PC-9 (cell line): ENCODE measurements at regions not wholly inside any gene's neighbourhood (a gene's known extent, or its start where the extent isn't known, plus 50 kb on each side); places are given as distances from the start of the nearest gene placed in this dataset.

ENCODE experiments used
- BruUV-seq: library from RNA; stranded (reverse); fragments of 400-500 nt; replicated peaks from 2 replicates; lab custom pipeline; 2021; lab: Mats Ljungman, UMichigan
- CTCF ChIA-PET: fragments of 300-600 bp; sonication (Branson Sonifier 250); formaldehyde crosslinking; loops from one replicate; lab custom pipeline; 2022; ENCODE audit warnings: antibody characterized with exemption; lab: Charles Lee
- POLR2A ChIA-PET: fragments of 300-600 bp; sonication (Branson Sonifier 250); formaldehyde crosslinking; loops from one replicate; lab custom pipeline; 2022; ENCODE audit warnings: antibody characterized with exemption; ENCODE audit not compliant: unreplicated experiment; lab: Charles Lee
- DNase-seq, 2 experiments: peaks; one replicate each; pipeline versions ENCODE4 v3.0.0 to v3.0.0-alpha.2; 2015 to 2022; ENCODE audit warnings: mixed read lengths in 1 of 2
- H2AFZ ChIP-seq: fragments of 200-600 bp; sonication (generic); 2 replicates; pipeline ENCODE4 v1.8.1; 2017; ENCODE audit warnings: antibody characterized with exemption
- H3F3A ChIP-seq: fragments of 200-600 bp; sonication (generic); 2 replicates; pipeline ENCODE4 v1.8.1; 2017; ENCODE audit warnings: antibody characterized with exemption, mild to moderate bottlenecking, low read depth; ENCODE audit not compliant: insufficient read depth
- H3K27ac ChIP-seq: fragments of 200-600 bp; sonication (generic); 2 replicates; pipeline ENCODE4 v1.6.1; 2016; ENCODE audit warnings: mixed run types
- H3K27me3 ChIP-seq: fragments of 200-600 bp; sonication (generic); 2 replicates; pipeline ENCODE4 v1.6.1; 2016; ENCODE audit warnings: low read depth, mixed run types; ENCODE audit not compliant: insufficient read depth
- H3K36me3 ChIP-seq: fragments of 200-600 bp; sonication (generic); 2 replicates; pipeline ENCODE4 v1.6.1; 2016; ENCODE audit warnings: low read depth, mixed run types
- H3K4me1 ChIP-seq: fragments of 200-600 bp; sonication (generic); replicated peaks from 2 replicates; pipeline ENCODE4 v1.6.1; 2016; ENCODE audit warnings: mixed run types; ENCODE audit not compliant: insufficient read depth
- H3K4me2 ChIP-seq: fragments of 200-600 bp; sonication (generic); 2 replicates; pipeline ENCODE4 v1.6.1; 2017; ENCODE audit warnings: mixed run types
- H3K4me3 ChIP-seq: fragments of 200-600 bp; sonication (generic); 2 replicates; pipeline ENCODE4 v1.6.1; 2016; ENCODE audit warnings: mixed run types
- H3K79me2 ChIP-seq: fragments of 200-600 bp; sonication (generic); 2 replicates; pipeline ENCODE4 v1.6.1; 2017; ENCODE audit warnings: low read depth, mixed run types
- H3K9me2 ChIP-seq: fragments of 200-600 bp; sonication (generic); 2 replicates; pipeline ENCODE4 v1.8.1; 2017; ENCODE audit warnings: mild to moderate bottlenecking; ENCODE audit not compliant: insufficient read depth
- H3K9me3 ChIP-seq: fragments of 200-600 bp; sonication (generic); 2 replicates; pipeline ENCODE4 v1.8.1; 2016; ENCODE audit warnings: low read depth; ENCODE audit not compliant: insufficient read depth
- H4K20me1 ChIP-seq: fragments of 200-600 bp; sonication (generic); 2 replicates; pipeline ENCODE4 v1.8.1; 2017; ENCODE audit not compliant: insufficient read depth
- EZH2 ChIP-seq: fragments of 200-600 bp; sonication (generic); IDR thresholded peaks from 2 replicates; pipeline ENCODE4 v1.8.0; 2017; ENCODE audit warnings: antibody characterized with exemption, low read depth
- intact Hi-C: fragments of 100-400 bp; cut with micrococcal nuclease; formaldehyde crosslinking; loops from one replicate; pipeline ENCODE4 v1.10.0; 2022; ENCODE audit not compliant: unreplicated experiment
- TF ChIP-seq, protein P1 (sequence below): fragments of 200-600 bp; sonication (generic); conservative IDR thresholded peaks from 2 replicates; pipeline ENCODE4 v1.6.1; 2017; ENCODE audit warnings: mixed run types, antibody characterized with exemption, mild to moderate bottlenecking, moderate library complexity

DNA sequence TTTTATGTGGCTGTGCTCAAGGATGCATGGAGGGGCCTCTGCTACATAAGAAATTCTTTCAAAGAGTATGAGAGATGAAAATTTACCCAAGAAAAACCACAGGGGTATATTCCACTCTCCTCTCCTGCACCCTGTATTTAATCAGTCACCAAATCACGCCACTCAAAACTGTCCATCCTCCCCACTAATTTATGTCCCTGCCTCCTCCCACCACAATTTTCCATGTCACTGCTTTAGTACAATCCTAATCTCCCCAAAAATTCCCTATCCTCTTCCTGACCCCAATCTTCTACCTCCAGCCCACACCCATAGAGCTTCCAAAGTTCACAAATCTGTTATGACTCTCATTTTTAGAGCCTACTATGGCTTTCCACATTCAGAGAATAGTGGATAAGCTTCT lies 125.2 kb upstream of the CDH6 start:
- H3F3A ChIP-seq: no peaks in the 10 kb centered on the region
- no peak overlapping the region for H3K4me3 ChIP-seq
- H3K9me3 ChIP-seq: no peaks in the 10 kb centered on the region
- H3K27me3 ChIP-seq: no peaks in the 10 kb centered on the region
- intact Hi-C loops: no loop called here
- no peak for TF ChIP-seq EZH2
- H3K27ac ChIP-seq: no peak overlapping the region
- H3K4me2 ChIP-seq: no peak overlapping the region
- CTCF ChIA-PET: no interaction called here
- H3K9me2 ChIP-seq: no peaks in the 10 kb centered on the region
- H3K79me2 ChIP-seq: no peaks in the 10 kb centered on the region
- no peaks in the 10 kb centered on the region for H3K4me1 ChIP-seq
- no peak overlapping the region for H2AFZ ChIP-seq
- no peaks in the 10 kb centered on the region for H3K36me3 ChIP-seq
- no peaks in the 10 kb centered on the region; the same call in 1 of the 2 replicates for H4K20me1 ChIP-seq
- no TSS peak for BruUV-seq
- POLR2A ChIA-PET: no interaction called here
- DNase-seq: no peak

DNA sequence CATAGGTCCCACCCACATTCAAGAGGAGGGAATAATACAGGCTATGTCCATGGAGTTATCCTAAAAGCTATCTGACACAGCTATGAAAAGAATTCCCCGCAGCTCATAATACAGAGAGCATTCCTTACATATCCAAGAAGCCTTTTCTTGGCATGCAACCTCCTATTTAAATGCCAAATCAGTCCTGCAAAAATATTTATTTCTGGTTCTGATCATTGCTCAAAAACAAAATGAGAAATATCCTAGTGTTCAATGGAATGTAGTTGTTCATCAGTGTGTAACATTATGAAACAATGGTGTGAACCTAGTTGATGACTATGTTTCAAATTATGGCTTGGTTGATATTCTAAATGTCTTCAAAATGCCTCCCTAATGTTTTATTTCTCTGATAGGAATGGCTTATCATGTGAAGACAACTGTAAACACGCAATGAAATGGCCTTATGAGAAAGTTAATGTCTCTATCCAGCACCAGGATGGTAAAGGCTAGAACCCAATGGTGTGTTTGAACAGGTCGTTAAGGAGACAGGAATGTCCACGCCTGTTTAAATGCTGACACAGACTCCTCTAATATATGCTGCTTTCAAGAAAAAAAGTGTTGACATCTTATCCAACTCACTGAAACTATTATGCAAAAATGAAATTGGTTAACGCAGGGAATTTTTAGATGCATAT lies 126.7 kb upstream of the CDH6 start:
- H3K27ac ChIP-seq: no peak overlapping the region
- no peaks in the 10 kb centered on the region for H3K27me3 ChIP-seq
- no TSS peak for BruUV-seq
- no peaks in the 10 kb centered on the region for H3K79me2 ChIP-seq
- H3K9me3 ChIP-seq: no peaks in the 10 kb centered on the region
- H3K4me1 ChIP-seq: no peaks in the 10 kb centered on the region
- no peak for DNase-seq
- no peak overlapping the region for H3K4me2 ChIP-seq
- no peak overlapping the region for H2AFZ ChIP-seq
- H4K20me1 ChIP-seq: no peaks in the 10 kb centered on the region; the same call in 1 of the 2 replicates
- ChIA-PET CTCF (no interaction called here), POLR2A (no interaction called here)
- H3K9me2 ChIP-seq: no peaks in the 10 kb centered on the region
- TF ChIP-seq EZH2: no peak
- TF ChIP-seq, protein P1, sequence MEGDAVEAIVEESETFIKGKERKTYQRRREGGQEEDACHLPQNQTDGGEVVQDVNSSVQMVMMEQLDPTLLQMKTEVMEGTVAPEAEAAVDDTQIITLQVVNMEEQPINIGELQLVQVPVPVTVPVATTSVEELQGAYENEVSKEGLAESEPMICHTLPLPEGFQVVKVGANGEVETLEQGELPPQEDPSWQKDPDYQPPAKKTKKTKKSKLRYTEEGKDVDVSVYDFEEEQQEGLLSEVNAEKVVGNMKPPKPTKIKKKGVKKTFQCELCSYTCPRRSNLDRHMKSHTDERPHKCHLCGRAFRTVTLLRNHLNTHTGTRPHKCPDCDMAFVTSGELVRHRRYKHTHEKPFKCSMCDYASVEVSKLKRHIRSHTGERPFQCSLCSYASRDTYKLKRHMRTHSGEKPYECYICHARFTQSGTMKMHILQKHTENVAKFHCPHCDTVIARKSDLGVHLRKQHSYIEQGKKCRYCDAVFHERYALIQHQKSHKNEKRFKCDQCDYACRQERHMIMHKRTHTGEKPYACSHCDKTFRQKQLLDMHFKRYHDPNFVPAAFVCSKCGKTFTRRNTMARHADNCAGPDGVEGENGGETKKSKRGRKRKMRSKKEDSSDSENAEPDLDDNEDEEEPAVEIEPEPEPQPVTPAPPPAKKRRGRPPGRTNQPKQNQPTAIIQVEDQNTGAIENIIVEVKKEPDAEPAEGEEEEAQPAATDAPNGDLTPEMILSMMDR: no peak
- H3K36me3 ChIP-seq: no peaks in the 10 kb centered on the region
- H3K4me3 ChIP-seq: no peak overlapping the region
- no peaks in the 10 kb centered on the region for H3F3A ChIP-seq
- intact Hi-C loops: no loop called here

DNA sequence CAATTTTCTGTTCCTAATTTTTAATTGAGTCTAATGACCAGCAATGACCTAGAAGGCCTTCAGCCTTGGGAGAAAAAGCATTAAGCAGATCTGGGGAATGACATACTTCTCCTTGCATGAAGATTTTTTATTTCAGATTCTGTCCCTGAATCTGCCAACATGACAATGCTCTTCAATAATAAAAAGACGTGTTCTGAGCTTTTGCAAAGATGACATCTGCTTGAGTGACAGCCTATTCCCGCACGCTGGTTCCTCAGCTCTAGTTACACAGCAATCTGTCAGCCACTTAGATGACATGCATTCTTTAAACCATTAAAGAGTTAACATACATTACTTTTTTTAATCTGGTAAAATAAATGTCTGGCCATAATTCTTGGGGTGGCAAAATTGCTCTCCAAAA lies 129.3 kb upstream of the CDH6 start:
- H4K20me1 ChIP-seq: no peaks in the 10 kb centered on the region; the same call in 1 of the 2 replicates
- H3K27me3 ChIP-seq: no peaks in the 10 kb centered on the region
- H3K4me1 ChIP-seq: no peaks in the 10 kb centered on the region
- no TSS peak for BruUV-seq
- H3K36me3 ChIP-seq: no peaks in the 10 kb centered on the region
- intact Hi-C loops: no loop called here
- CTCF ChIA-PET: no interaction called here
- DNase-seq: no peak
- TF ChIP-seq, protein P1: no peak
- no peak for TF ChIP-seq EZH2
- no peaks in the 10 kb centered on the region for H3K9me3 ChIP-seq
- H3K9me2 ChIP-seq: no peaks in the 10 kb centered on the region
- no peak overlapping the region for H3K4me3 ChIP-seq
- no peak overlapping the region for H3K4me2 ChIP-seq
- H3K27ac ChIP-seq: no peak overlapping the region
- H2AFZ ChIP-seq: no peak overlapping the region
- no peaks in the 10 kb centered on the region for H3K79me2 ChIP-seq
- POLR2A ChIA-PET: interaction anchor here (0.7 kb wide), 1 partner anchor 62 kb away, joined by 3 read pairs; no protein-coding TSS in a partner anchor
- H3F3A ChIP-seq: no peaks in the 10 kb centered on the region
